SK-N-SH treated with all-trans-retinoic acid at 6 μM for 48 hours (cell line): ENCODE measurements at regions not wholly inside any gene's neighbourhood (a gene's known extent, or its start where the extent isn't known, plus 50 kb on each side); places are given as distances from the start of the nearest gene placed in this dataset.

Experiments used
- ATAC-seq: fragments of 200-7000 bp; cut with Tn5 transposase; 3 replicates; pipeline ENCODE4 v1.9.1; 2020; ENCODE audit warnings: mild to moderate bottlenecking, moderate library complexity
- ARNTL ChIP-seq: fragments of 450-650 bp; formaldehyde crosslinking; IDR thresholded peaks from 2 replicates; pipeline ENCODE4 v1.5.0; 2020; ENCODE audit warnings: low read depth, mild to moderate bottlenecking, moderate library complexity, borderline replicate concordance
- BACH2 ChIP-seq: fragments of 250-450 bp; sonication (Bioruptor Pico); IDR thresholded peaks from 2 replicates; pipeline ENCODE4 v1.9.0; 2021; ENCODE audit warnings: mild to moderate bottlenecking, borderline replicate concordance
- CREB5 ChIP-seq: fragments of 250-450 bp; sonication (Bioruptor Pico); IDR thresholded peaks from 2 replicates; pipeline ENCODE4 v1.5.1; 2020; ENCODE audit warnings: low read depth, mild to moderate bottlenecking, moderate library complexity
- CSDC2 ChIP-seq: fragments of 250-450 bp; sonication (Bioruptor Pico); IDR thresholded peaks from 2 replicates; pipeline ENCODE4 v1.5.0; 2020; ENCODE audit warnings: mild to moderate bottlenecking, moderate library complexity
- ESRRG ChIP-seq: fragments of 250-450 bp; sonication (Bioruptor Pico); IDR thresholded peaks from 2 replicates; pipeline ENCODE4 v1.6.1; 2021; ENCODE audit warnings: mild to moderate bottlenecking
- GLIS3 ChIP-seq: fragments of 250-450 bp; sonication (Bioruptor Pico); IDR thresholded peaks from 2 replicates; pipeline ENCODE4 v1.5.0; 2020; ENCODE audit warnings: mild to moderate bottlenecking, moderate library complexity
- ISL1 ChIP-seq: fragments of 250-450 bp; sonication (Bioruptor Pico); IDR thresholded peaks from 2 replicates; pipeline ENCODE4 v2.1.2; 2022; ENCODE audit warnings: mild to moderate bottlenecking, moderate library complexity
- OSR1 ChIP-seq: fragments of 250-450 bp; sonication (Bioruptor Pico); IDR thresholded peaks from 2 replicates; pipeline ENCODE4 v1.8.0; 2022; ENCODE audit warnings: moderate library complexity, mild to moderate bottlenecking, inconsistent platforms
- PPARA ChIP-seq: fragments of 250-450 bp; sonication (Bioruptor Pico); IDR thresholded peaks from 2 replicates; pipeline ENCODE4 v1.5.0; 2020; ENCODE audit warnings: mild to moderate bottlenecking, borderline replicate concordance
- RARB ChIP-seq: fragments of 250-450 bp; sonication (Bioruptor Pico); IDR thresholded peaks from 2 replicates; pipeline ENCODE4 v1.8.0; 2021; ENCODE audit warnings: mild to moderate bottlenecking, moderate library complexity
- SNAI2 ChIP-seq: fragments of 250-450 bp; sonication (Bioruptor Pico); IDR thresholded peaks from 2 replicates; pipeline ENCODE4 v1.5.0; 2020; ENCODE audit warnings: mild to moderate bottlenecking, moderate library complexity
- TCF4 ChIP-seq: fragments of 250-450 bp; sonication (Bioruptor Pico); IDR thresholded peaks from 2 replicates; pipeline ENCODE4 v1.8.0; 2021; ENCODE audit warnings: mild to moderate bottlenecking, moderate library complexity, borderline replicate concordance
- ZC3H10 ChIP-seq: fragments of 250-450 bp; sonication (Bioruptor Pico); IDR thresholded peaks from 2 replicates; pipeline ENCODE4 v1.5.1; 2021; ENCODE audit warnings: mild to moderate bottlenecking, moderate library complexity
- ZFP3 ChIP-seq: fragments of 250-450 bp; sonication (Bioruptor Pico); IDR thresholded peaks from 2 replicates; pipeline ENCODE4 v1.5.0; 2020; ENCODE audit warnings: mild to moderate bottlenecking, moderate library complexity
- ZFP30 ChIP-seq: fragments of 450-650 bp; formaldehyde crosslinking; IDR thresholded peaks from 2 replicates; pipeline ENCODE4 v1.5.0; 2022; ENCODE audit warnings: mild to moderate bottlenecking, moderate library complexity
- ZNF565 ChIP-seq: fragments of 450-650 bp; formaldehyde crosslinking; conservative IDR thresholded peaks from 2 replicates; pipeline ENCODE4 v1.5.0; 2020; ENCODE audit warnings: low read depth, mild to moderate bottlenecking, moderate library complexity
- ZNF70 ChIP-seq: fragments of 450-650 bp; formaldehyde crosslinking; IDR thresholded peaks from 2 replicates; pipeline ENCODE4 v1.5.0; 2020; ENCODE audit warnings: mild to moderate bottlenecking, moderate library complexity
- ZNF8 ChIP-seq: fragments of 450-650 bp; formaldehyde crosslinking; IDR thresholded peaks from 2 replicates; pipeline ENCODE4 v1.5.0; 2020; ENCODE audit warnings: mild to moderate bottlenecking, moderate library complexity
- TF ChIP-seq, protein P1 (sequence below): fragments of 250-450 bp; sonication (Bioruptor Pico); IDR thresholded peaks from 2 replicates; pipeline ENCODE4 v1.5.0; 2020; ENCODE audit warnings: mild to moderate bottlenecking, moderate library complexity
- TF ChIP-seq, protein P2 (sequence below): fragments of 250-450 bp; sonication (Bioruptor Pico); IDR thresholded peaks from 2 replicates; pipeline ENCODE4 v1.5.1; 2021; ENCODE audit warnings: mild to moderate bottlenecking, moderate library complexity
- TF ChIP-seq, protein P3 (sequence below): fragments of 250-450 bp; sonication (Bioruptor Pico); IDR thresholded peaks from 2 replicates; pipeline ENCODE4 v1.8.0; 2021; ENCODE audit warnings: low read depth, mild to moderate bottlenecking, moderate library complexity, borderline replicate concordance

GRCh38 chr13:33636243-33636642, 181.7 kb upstream of the RFC3 start:
- TF ChIP-seq ZFP30 (CRISPR knock-in tag) (no peak), TCF4 (CRISPR knock-in tag) (no peak), ESRRG (no peak), ARNTL (CRISPR knock-in tag) (no peak), ZNF8 (CRISPR knock-in tag) (no peak), BACH2 (CRISPR knock-in tag) (no peak), ZNF70 (CRISPR knock-in tag) (no peak), GLIS3 (no peak), OSR1 (no peak), CSDC2 (CRISPR knock-in tag) (no peak), PPARA (CRISPR knock-in tag) (no peak)
- TF ChIP-seq, protein P1, sequence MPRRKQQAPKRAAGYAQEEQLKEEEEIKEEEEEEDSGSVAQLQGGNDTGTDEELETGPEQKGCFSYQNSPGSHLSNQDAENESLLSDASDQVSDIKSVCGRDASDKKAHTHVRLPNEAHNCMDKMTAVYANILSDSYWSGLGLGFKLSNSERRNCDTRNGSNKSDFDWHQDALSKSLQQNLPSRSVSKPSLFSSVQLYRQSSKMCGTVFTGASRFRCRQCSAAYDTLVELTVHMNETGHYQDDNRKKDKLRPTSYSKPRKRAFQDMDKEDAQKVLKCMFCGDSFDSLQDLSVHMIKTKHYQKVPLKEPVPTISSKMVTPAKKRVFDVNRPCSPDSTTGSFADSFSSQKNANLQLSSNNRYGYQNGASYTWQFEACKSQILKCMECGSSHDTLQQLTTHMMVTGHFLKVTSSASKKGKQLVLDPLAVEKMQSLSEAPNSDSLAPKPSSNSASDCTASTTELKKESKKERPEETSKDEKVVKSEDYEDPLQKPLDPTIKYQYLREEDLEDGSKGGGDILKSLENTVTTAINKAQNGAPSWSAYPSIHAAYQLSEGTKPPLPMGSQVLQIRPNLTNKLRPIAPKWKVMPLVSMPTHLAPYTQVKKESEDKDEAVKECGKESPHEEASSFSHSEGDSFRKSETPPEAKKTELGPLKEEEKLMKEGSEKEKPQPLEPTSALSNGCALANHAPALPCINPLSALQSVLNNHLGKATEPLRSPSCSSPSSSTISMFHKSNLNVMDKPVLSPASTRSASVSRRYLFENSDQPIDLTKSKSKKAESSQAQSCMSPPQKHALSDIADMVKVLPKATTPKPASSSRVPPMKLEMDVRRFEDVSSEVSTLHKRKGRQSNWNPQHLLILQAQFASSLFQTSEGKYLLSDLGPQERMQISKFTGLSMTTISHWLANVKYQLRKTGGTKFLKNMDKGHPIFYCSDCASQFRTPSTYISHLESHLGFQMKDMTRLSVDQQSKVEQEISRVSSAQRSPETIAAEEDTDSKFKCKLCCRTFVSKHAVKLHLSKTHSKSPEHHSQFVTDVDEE (CRISPR knock-in tag): no peak
- TF ChIP-seq, all 23 proteins: peak for 0
- no peak for ATAC-seq

DNA sequence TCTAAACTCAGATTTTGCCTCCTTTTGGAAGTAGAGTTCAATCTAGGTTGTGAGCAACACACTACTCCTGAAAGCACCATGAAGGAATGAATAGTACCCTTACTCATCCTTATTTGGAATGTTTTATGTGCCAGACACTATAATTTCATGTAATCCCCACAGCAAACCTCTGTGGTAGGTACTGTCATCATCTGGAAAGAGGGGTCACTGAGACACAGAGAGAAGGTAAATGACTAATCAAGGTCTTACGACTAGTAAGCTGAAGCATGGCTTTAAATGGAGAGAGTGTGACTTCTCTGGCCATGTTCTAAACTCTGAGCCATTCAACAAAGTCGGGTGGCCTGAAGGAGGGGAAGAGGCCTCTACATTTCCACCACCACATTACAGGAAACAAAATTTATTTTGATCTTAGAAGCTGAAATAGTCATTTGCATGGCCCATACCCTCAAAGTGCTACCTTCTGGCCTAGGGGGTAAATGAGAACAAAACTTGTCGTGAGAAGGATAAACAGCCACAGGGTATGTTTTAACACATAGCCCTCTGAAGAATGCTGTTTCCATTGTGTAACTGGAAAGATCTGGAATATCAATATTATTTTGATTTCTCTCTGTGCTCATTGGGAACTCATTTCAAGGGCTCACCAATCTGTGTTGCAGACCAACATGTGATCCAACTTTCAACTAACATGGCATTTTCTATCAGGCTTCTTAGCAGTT, 180.8 kb upstream of the RFC3 start:
- no peak for TF ChIP-seq GLIS3
- TF ChIP-seq ESRRG: no peak
- no peak for TF ChIP-seq ZFP30 (CRISPR knock-in tag)
- no peak for TF ChIP-seq SNAI2
- TF ChIP-seq ZFP3 (CRISPR knock-in tag): no peak
- TF ChIP-seq TCF4 (CRISPR knock-in tag): no peak
- no peak for TF ChIP-seq ZNF70 (CRISPR knock-in tag)
- TF ChIP-seq ISL1 (CRISPR knock-in tag): no peak
- TF ChIP-seq ZNF8 (CRISPR knock-in tag): no peak
- TF ChIP-seq ZC3H10 (CRISPR knock-in tag): no peak
- no peak for TF ChIP-seq CSDC2 (CRISPR knock-in tag)
- TF ChIP-seq BACH2 (CRISPR knock-in tag): no peak
- TF ChIP-seq RARB (CRISPR knock-in tag): no peak
- TF ChIP-seq OSR1: no peak
- TF ChIP-seq ARNTL (CRISPR knock-in tag): no peak
- TF ChIP-seq PPARA (CRISPR knock-in tag): no peak

GRCh38 chr13:33637978-33638743, 179.8 kb upstream of the RFC3 start:
- TF ChIP-seq CSDC2 (CRISPR knock-in tag): no peak
- no peak for ATAC-seq

More for the DNA sequence above, 180.8 kb upstream of the RFC3 start:
- ATAC-seq: no peak

- no peak for TF ChIP-seq ZNF565
- TF ChIP-seq ESRRG: no peak
- no peak for TF ChIP-seq ZFP30 (CRISPR knock-in tag)
- TF ChIP-seq PPARA (CRISPR knock-in tag): no peak
- TF ChIP-seq ARNTL (CRISPR knock-in tag): no peak
- TF ChIP-seq CREB5 (CRISPR knock-in tag): no peak
- TF ChIP-seq, protein P2, sequence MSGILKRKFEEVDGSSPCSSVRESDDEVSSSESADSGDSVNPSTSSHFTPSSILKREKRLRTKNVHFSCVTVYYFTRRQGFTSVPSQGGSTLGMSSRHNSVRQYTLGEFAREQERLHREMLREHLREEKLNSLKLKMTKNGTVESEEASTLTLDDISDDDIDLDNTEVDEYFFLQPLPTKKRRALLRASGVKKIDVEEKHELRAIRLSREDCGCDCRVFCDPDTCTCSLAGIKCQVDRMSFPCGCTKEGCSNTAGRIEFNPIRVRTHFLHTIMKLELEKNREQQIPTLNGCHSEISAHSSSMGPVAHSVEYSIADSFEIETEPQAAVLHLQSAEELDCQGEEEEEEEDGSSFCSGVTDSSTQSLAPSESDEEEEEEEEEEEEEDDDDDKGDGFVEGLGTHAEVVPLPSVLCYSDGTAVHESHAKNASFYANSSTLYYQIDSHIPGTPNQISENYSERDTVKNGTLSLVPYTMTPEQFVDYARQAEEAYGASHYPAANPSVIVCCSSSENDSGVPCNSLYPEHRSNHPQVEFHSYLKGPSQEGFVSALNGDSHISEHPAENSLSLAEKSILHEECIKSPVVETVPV (CRISPR knock-in tag): no peak
- no peak for TF ChIP-seq ZNF70 (CRISPR knock-in tag)
- no peak for TF ChIP-seq OSR1
- TF ChIP-seq ZC3H10 (CRISPR knock-in tag): no peak
- no peak for TF ChIP-seq RARB (CRISPR knock-in tag)
- TF ChIP-seq, protein P1 (CRISPR knock-in tag): no peak
- no peak for TF ChIP-seq CSDC2 (CRISPR knock-in tag)
- TF ChIP-seq, protein P3, sequence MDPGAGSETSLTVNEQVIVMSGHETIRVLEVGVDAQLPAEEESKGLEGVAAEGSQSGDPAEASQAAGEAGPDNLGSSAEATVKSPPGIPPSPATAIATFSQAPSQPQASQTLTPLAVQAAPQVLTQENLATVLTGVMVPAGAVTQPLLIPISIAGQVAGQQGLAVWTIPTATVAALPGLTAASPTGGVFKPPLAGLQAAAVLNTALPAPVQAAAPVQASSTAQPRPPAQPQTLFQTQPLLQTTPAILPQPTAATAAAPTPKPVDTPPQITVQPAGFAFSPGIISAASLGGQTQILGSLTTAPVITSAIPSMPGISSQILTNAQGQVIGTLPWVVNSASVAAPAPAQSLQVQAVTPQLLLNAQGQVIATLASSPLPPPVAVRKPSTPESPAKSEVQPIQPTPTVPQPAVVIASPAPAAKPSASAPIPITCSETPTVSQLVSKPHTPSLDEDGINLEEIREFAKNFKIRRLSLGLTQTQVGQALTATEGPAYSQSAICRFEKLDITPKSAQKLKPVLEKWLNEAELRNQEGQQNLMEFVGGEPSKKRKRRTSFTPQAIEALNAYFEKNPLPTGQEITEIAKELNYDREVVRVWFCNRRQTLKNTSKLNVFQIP: no peak
- TF ChIP-seq BACH2 (CRISPR knock-in tag): no peak
- TF ChIP-seq ZFP3 (CRISPR knock-in tag): no peak
- no peak for TF ChIP-seq GLIS3
- no peak for TF ChIP-seq SNAI2
- no peak for ATAC-seq
These were observed 178.8 kb upstream of the RFC3 start for GRCh38 chr13:33639158-33639557.
